HEK293T (cell line): ENCODE measurements at regions not wholly inside any gene's neighbourhood (a gene's known extent, or its start where the extent isn't known, plus 50 kb on each side); places are given as distances from the start of the nearest gene placed in this dataset.
"Not testable (repeated sequence)": the region's sequence is repeated elsewhere in the genome, so short reads cannot be mapped to it uniquely, and the experiment has no call there.

Source experiments
- ARNT ChIP-seq: fragments of 450-650 bp; IDR thresholded peaks from 2 replicates; pipeline ENCODE4 v1.6.1; 2017; ENCODE audit warnings: mild to moderate bottlenecking
- BHLHE40 ChIP-seq: fragments of 450-650 bp; IDR thresholded peaks from 2 replicates; pipeline ENCODE4 v1.6.1; 2016; ENCODE audit warnings: mild to moderate bottlenecking, moderate library complexity, borderline replicate concordance
- FOXA1 ChIP-seq: fragments of 450-650 bp; IDR thresholded peaks from 2 replicates; pipeline ENCODE4 v1.6.1; 2016; ENCODE audit warnings: mild to moderate bottlenecking
- FOXM1 ChIP-seq: fragments of 450-650 bp; IDR thresholded peaks from 2 replicates; pipeline ENCODE4 v1.6.1; 2017; ENCODE audit warnings: mild to moderate bottlenecking, borderline replicate concordance
- HDGF ChIP-seq: fragments of 450-650 bp; IDR thresholded peaks from 2 replicates; pipeline ENCODE4 v1.6.1; 2017; ENCODE audit warnings: antibody characterized with exemption, borderline replicate concordance
- L3MBTL2 ChIP-seq: fragments of 450-650 bp; conservative IDR thresholded peaks from 2 replicates; pipeline ENCODE4 v1.6.1; 2016; ENCODE audit warnings: mild to moderate bottlenecking
- NFRKB ChIP-seq: fragments of 450-650 bp; IDR thresholded peaks from 2 replicates; pipeline ENCODE4 v1.6.1; 2016; ENCODE audit warnings: mild to moderate bottlenecking, moderate library complexity
- SP1 ChIP-seq: fragments of 450-650 bp; IDR thresholded peaks from 2 replicates; pipeline ENCODE4 v1.6.1; 2017
- SUZ12 ChIP-seq: fragments of 450-650 bp; IDR thresholded peaks from 2 replicates; pipeline ENCODE4 v1.6.1; 2016; ENCODE audit warnings: mild to moderate bottlenecking
- TARDBP ChIP-seq: fragments of 450-650 bp; IDR thresholded peaks from 2 replicates; pipeline ENCODE4 v1.6.1; 2016
- ZNF384 ChIP-seq: fragments of 450-650 bp; IDR thresholded peaks from 2 replicates; pipeline ENCODE4 v1.6.1; 2016

DNA sequence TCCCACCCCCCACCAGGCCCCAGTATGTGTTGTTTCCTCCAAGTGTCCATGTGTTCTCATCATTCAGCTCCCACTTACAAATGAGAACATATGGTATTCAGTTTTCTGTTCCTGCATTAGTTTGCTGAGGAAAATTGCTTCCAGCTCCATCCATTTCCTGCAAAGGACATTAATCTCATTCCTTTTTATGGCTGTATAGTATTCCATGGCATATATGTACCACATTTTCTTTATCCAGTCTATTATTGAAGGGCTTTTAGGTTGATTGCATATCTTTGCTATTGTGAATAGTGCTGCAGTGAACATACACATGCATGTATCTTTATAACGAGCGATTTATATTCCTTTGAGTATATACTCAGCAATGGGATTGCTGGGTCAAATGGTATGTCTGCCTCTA, 431.1 kb upstream of the NR5A2 start:
- TF ChIP-seq SP1, ARNT, FOXA1, HDGF, NFRKB, SUZ12, FOXM1, TARDBP, L3MBTL2, ZNF384, BHLHE40: not testable (repeated sequence)
